HepG2 (cell line): ENCODE measurements at regions not wholly inside any gene's neighbourhood (a gene's known extent, or its start where the extent isn't known, plus 50 kb on each side); places are given as distances from the start of the nearest gene placed in this dataset.
"Not testable (repeated sequence)": the region's sequence is repeated elsewhere in the genome, so short reads cannot be mapped to it uniquely, and the experiment has no call there.

Experiments
- EP300 ChIP-seq, 3 experiments: sonication (generic) in 1 of 3; formaldehyde crosslinking in 1 of 3; IDR thresholded peaks; 2 replicates each; pipeline versions ENCODE4 v1.5.1 to v1.6.1; 2011 to 2020; ENCODE audit warnings: low read depth in 2 of 3, low read length in 2 of 3, borderline replicate concordance in 1 of 3, improper control_type of control experiment in 1 of 3, mild to moderate bottlenecking in 1 of 3, missing genetic modification reagents in 1 of 3, moderate library complexity in 1 of 3
- HOXD1 ChIP-seq: sonication (generic); formaldehyde crosslinking; IDR thresholded peaks from 2 replicates; pipeline ENCODE4 v1.5.0; 2020; ENCODE audit warnings: missing genetic modification reagents
- JUND ChIP-seq: sonication (generic); formaldehyde crosslinking; IDR thresholded peaks from 2 replicates; pipeline ENCODE4 v1.8.0; 2022; ENCODE audit warnings: mild to moderate bottlenecking, missing genetic modification reagents
- NFE2L2 ChIP-seq: fragments of 150-350 bp; IDR thresholded peaks from 2 replicates; pipeline ENCODE4 v1.6.1; 2014; ENCODE audit warnings: low read length
- SAFB2 ChIP-seq: sonication (generic); formaldehyde crosslinking; IDR thresholded peaks from 2 replicates; pipeline ENCODE4 v1.5.1; 2020; ENCODE audit warnings: missing genetic modification reagents, low read depth, mild to moderate bottlenecking, borderline replicate concordance
- SETDB1 ChIP-seq: sonication (generic); formaldehyde crosslinking; IDR thresholded peaks from 2 replicates; pipeline ENCODE4 v1.5.1; 2020; ENCODE audit warnings: missing genetic modification reagents, mild to moderate bottlenecking, borderline replicate concordance
- SOX6 ChIP-seq, 2 experiments: fragments of 450-650 bp in 1 of 2; sonication (generic) in 1 of 2; formaldehyde crosslinking in 1 of 2; IDR thresholded peaks; 2 replicates each; pipeline versions ENCODE4 v1.4.0 to v1.6.1; 2017 to 2020; ENCODE audit warnings: antibody characterized with exemption in 1 of 2, mild to moderate bottlenecking in 1 of 2, missing genetic modification reagents in 1 of 2
- ZFP1 ChIP-seq: IDR thresholded peaks from 2 replicates; pipeline ENCODE4 v1.6.1; 2016
- ZNF558 ChIP-seq: sonication (generic); formaldehyde crosslinking; IDR thresholded peaks from 2 replicates; pipeline ENCODE4 v1.9.0; 2022; ENCODE audit warnings: mild to moderate bottlenecking, missing genetic modification reagents, borderline replicate concordance
- ZNF792 ChIP-seq: IDR thresholded peaks from 2 replicates; pipeline ENCODE4 v1.6.1; 2016
- TF ChIP-seq, protein P1 (sequence below): sonication (generic); formaldehyde crosslinking; IDR thresholded peaks from 2 replicates; pipeline ENCODE4 v1.4.0; 2020; ENCODE audit warnings: missing genetic modification reagents
- TF ChIP-seq, protein P2 (sequence below): sonication (generic); formaldehyde crosslinking; IDR thresholded peaks from 2 replicates; pipeline ENCODE4 v1.5.0; 2020; ENCODE audit warnings: mild to moderate bottlenecking, missing genetic modification reagents, moderate library complexity
- TF ChIP-seq, protein P3 (sequence below): sonication (generic); formaldehyde crosslinking; IDR thresholded peaks from 2 replicates; pipeline ENCODE4 v1.5.0; 2020; ENCODE audit warnings: missing genetic modification reagents

DNA sequence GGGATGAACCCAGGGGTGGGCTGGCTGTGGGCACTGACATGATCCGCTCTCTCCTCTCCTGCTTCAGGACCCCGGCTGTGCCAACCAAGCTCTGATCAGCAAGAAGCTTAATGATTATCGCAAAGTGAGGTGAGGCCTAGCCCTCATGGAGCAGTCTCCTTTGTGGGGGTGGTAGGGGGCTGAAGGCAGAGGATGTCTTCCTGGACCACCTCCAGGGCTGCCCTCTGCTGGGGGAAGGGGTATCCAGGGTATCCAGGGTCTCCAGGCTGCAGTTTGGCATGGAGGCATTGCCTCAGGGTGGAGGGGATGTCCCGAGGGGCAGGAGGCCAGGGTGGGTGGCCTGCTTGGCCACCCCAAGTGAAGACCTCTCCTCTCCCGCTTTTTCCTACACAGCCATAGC lies 110.1 kb downstream of the ZNF267 start:
- TF ChIP-seq ZNF792 (CRISPR knock-in tag); SOX6 (IDR thresholded peaks at IDR 0.05); SOX6 (CRISPR knock-in tag; IDR thresholded peaks at IDR 0.05); HOXD1 (CRISPR knock-in tag); JUND; EP300 (IDR thresholded peaks at IDR 0.05; ENCODE audit: low read depth in 2 of 2, low read length in 2 of 2); EP300 (CRISPR knock-in tag; IDR thresholded peaks at IDR 0.05; ENCODE audit: borderline replicate concordance); NFE2L2; SETDB1; ZNF558 (CRISPR knock-in tag); ZFP1; SAFB2 (CRISPR knock-in tag): not testable (repeated sequence)
- TF ChIP-seq, protein P1, sequence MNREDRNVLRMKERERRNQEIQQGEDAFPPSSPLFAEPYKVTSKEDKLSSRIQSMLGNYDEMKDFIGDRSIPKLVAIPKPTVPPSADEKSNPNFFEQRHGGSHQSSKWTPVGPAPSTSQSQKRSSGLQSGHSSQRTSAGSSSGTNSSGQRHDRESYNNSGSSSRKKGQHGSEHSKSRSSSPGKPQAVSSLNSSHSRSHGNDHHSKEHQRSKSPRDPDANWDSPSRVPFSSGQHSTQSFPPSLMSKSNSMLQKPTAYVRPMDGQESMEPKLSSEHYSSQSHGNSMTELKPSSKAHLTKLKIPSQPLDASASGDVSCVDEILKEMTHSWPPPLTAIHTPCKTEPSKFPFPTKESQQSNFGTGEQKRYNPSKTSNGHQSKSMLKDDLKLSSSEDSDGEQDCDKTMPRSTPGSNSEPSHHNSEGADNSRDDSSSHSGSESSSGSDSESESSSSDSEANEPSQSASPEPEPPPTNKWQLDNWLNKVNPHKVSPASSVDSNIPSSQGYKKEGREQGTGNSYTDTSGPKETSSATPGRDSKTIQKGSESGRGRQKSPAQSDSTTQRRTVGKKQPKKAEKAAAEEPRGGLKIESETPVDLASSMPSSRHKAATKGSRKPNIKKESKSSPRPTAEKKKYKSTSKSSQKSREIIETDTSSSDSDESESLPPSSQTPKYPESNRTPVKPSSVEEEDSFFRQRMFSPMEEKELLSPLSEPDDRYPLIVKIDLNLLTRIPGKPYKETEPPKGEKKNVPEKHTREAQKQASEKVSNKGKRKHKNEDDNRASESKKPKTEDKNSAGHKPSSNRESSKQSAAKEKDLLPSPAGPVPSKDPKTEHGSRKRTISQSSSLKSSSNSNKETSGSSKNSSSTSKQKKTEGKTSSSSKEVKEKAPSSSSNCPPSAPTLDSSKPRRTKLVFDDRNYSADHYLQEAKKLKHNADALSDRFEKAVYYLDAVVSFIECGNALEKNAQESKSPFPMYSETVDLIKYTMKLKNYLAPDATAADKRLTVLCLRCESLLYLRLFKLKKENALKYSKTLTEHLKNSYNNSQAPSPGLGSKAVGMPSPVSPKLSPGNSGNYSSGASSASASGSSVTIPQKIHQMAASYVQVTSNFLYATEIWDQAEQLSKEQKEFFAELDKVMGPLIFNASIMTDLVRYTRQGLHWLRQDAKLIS = not testable (repeated sequence)
- TF ChIP-seq, protein P2, sequence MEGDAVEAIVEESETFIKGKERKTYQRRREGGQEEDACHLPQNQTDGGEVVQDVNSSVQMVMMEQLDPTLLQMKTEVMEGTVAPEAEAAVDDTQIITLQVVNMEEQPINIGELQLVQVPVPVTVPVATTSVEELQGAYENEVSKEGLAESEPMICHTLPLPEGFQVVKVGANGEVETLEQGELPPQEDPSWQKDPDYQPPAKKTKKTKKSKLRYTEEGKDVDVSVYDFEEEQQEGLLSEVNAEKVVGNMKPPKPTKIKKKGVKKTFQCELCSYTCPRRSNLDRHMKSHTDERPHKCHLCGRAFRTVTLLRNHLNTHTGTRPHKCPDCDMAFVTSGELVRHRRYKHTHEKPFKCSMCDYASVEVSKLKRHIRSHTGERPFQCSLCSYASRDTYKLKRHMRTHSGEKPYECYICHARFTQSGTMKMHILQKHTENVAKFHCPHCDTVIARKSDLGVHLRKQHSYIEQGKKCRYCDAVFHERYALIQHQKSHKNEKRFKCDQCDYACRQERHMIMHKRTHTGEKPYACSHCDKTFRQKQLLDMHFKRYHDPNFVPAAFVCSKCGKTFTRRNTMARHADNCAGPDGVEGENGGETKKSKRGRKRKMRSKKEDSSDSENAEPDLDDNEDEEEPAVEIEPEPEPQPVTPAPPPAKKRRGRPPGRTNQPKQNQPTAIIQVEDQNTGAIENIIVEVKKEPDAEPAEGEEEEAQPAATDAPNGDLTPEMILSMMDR (CRISPR knock-in tag) = not testable (repeated sequence)
- TF ChIP-seq, protein P3, sequence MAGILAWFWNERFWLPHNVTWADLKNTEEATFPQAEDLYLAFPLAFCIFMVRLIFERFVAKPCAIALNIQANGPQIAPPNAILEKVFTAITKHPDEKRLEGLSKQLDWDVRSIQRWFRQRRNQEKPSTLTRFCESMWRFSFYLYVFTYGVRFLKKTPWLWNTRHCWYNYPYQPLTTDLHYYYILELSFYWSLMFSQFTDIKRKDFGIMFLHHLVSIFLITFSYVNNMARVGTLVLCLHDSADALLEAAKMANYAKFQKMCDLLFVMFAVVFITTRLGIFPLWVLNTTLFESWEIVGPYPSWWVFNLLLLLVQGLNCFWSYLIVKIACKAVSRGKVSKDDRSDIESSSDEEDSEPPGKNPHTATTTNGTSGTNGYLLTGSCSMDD (CRISPR knock-in tag) = not testable (repeated sequence)
